ENCODE measurements at regions not wholly inside any gene's neighbourhood (a gene's known extent, or its start where the extent isn't known, plus 50 kb on each side); places are given as distances from the start of the nearest gene placed in this dataset.

DNA sequence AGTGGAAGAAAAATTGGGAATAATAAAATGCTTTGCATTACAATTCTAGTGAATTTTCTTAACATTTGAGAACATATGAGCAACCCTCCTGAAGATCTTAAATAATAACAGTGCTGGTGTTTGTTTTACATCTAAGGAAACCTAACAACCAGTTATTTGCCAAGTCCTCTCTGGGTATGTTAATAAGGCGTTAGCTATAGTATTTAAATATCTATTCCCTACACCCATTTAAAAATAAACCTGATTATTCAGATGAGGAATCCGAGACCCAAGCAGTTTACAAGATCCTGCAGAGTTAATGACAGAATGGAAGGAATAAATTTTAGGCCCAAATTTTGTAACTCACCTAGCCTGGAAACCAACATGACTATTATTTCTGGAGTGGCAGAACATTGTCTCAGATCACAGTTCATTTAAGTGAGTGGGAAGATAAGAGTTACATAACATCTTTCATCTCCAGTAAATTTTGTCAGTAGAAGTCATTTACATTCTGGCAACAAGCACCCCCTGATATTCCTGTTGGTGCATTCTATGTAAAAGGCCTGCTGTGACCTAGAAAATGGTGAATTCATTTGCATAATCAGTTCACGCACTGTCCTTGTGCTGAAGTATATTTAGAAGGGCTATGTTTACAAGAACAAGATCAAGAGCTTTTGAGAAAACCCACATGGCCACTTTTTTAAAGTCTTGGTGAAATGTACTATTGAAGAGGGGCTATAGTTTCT lies 148.2 kb downstream of the COX7C start:
- no peak overlapping the region for H3K27ac ChIP-seq
- DNase-seq (ENCODE audit: low read depth, low spot score) = no peak

DNA sequence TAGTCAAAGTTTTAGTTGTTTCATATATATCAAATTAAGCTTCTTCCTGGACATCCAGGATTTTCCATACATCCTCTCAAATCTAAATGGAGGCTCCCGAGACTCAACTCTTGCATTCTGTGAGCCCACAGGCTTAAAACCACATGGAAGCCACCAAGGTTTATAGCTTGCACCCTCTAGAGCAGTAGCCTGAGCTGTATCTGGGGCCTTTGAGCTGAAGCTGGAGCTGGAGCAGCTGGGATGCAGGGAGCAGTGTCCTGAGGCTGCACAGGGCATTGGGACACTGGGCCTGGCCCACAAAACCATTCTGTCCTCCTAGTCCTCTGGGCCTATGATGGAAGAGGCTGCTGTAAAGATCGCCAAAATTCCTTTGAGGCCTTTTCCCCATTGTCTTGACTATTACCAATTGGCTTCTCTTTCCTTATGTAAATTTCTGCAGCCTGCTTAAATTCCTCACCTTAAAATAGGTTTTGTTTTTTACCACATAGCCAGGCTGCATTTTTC lies 151.0 kb downstream of the COX7C start:
- DNase-seq (ENCODE audit: low read depth, low spot score) = no peak

DNA sequence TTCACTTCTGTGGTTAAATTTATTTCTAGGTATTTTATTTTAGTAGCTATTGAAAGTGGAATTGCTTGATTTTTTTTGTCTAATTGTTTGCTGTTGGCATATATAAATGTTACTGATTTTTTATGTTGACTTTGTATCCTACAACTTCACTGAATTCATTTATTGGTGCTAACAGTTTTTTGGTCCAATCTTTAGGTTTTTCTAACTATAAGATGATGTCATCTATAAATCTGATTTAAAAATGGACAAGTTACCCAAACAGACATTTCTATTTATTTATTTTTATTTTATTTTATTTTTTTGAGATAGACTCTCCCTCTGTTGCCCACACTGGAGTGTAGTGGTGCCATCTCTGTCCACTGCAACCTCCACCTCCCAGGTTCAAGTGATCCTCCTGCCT lies 162.3 kb downstream of the COX7C start:
- no peak for DNase-seq (ENCODE audit: low read depth, low spot score)
- no peak overlapping the region for H3K27ac ChIP-seq

More for the DNA sequence above, 151.0 kb downstream of the COX7C start:
- H3K27ac ChIP-seq = no peak overlapping the region

DNA sequence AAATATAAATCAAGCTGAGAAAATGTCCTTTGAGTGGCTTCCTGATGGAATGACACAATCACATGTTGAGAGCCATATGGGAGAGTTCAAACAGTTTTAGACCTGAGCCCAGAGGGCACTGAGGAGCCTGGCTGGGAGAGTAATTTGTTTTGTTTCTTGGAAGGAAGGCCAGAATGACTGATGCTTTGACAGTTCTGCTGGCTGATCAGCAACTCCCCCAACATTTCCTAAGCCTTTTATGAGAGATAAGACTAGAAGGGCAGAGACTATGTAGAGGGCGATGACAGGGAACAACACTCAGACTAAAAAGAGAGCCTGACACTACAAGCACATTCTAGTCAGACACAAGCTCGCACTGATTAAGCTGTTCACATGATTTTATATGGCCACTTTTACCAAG lies 169.2 kb downstream of the COX7C start:
- no peak overlapping the region for H3K27ac ChIP-seq
- DNase-seq (ENCODE audit: low read depth, low spot score) = no peak

DNA sequence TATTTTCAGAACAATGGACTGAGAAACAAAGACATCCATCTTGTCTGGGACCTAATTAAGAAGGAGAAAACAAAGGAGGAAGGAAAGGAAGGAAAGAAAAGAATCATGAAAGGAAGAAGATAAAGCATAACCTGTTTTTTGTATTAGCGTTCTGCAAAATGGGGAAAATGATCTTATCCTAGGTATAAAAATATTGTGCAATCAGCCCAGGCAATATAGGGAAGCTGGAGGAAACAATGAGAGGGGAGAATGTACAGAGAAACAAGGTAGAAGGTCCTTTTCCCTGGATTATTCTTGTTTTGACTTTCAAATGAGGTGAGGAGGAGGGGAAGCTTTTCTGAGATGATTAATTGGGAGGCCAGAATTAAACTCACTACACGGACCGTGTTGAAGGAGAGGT lies 177.9 kb downstream of the COX7C start:
- H3K27ac ChIP-seq = no peak overlapping the region
- no peak for DNase-seq (ENCODE audit: low read depth, low spot score)

DNA sequence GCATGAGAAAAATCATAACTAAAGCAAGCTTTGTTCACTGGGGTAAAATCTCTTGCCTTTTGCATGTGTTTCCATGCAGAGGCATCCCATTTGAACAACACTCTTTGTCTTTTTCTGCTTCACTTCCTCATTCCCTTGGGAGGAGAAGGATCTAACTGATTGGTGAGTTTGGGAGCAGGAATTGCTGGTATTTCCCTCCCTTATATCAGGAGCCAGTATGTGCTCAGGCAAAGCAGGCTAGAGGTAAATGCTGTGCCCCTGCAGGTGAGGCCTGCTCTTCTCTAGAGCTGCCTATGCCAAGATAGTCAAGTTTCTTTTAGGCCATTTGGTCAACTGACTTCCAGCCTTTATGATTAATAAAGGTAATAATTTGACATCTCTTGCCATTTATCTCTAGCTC lies 179.9 kb downstream of the COX7C start:
- no peak overlapping the region for H3K27ac ChIP-seq
- no peak for DNase-seq (ENCODE audit: low read depth, low spot score)

DNA sequence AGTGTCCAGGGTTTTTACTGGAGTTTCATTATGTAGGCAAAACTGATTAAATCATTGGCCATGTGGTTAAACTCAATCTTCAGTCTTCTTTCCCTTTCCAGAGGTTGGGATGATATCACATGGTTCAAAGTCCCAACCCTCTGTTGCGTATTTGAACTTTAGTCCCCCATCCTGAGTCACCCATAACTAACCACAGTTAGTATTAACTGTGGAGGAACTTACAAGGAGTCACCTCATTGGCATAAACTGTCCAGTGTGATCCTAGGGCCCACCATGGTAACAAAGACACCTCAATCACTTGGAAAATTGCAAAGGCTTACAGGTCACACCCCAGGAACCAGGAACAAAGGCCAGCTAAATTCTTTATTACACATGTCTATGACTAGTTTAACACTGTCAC lies 188.5 kb downstream of the COX7C start:
- no peak overlapping the region for H3K27ac ChIP-seq
- no peak for DNase-seq (ENCODE audit: low read depth, low spot score)

DNA sequence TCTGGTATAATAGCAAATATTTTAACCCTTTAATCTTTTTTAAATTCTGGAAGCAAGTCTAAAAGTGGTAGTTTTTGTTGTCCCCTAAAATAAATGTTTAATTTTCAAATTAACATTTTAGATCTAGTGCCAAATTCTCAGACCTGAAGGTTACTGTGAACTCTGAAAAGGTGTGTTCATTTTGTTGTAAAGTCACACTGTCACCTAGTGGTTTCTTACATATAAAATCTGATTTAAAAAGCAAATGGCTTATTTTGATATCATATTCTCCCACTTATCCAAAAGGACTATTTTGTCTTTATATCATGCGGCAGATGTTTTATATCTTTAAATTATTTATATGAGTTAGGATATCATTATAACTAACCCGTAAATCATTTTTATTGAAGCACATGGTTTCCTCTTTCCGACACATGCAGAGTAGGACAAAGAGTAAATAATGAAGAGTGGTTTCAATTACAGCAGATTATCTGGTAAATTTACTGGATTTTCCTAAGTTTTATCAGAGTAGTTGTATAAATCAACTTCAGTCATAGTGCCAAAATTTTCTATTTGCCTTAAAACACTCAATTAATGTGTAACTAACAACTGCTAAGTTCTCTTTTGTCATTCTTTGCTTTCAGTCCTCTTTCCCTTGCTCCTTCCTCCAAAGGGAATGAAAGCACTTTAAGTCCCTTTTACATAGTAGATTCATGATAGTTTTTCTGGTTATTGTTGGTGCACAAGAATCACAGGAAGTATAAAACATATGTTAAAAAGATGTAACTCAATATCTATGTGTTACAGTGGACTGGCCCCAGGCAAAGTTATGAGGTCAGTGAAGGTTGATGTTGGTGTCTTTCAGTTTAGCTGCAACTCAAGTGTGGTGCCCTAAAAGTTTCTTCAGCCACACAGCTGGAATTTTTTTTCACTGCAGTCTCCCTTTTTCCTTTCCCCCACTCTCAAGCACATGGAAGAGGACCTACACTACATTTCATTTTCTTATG lies 189.6 kb downstream of the COX7C start:
- no peak for DNase-seq (ENCODE audit: low read depth, low spot score)
- no peak overlapping the region for H3K27ac ChIP-seq

DNA sequence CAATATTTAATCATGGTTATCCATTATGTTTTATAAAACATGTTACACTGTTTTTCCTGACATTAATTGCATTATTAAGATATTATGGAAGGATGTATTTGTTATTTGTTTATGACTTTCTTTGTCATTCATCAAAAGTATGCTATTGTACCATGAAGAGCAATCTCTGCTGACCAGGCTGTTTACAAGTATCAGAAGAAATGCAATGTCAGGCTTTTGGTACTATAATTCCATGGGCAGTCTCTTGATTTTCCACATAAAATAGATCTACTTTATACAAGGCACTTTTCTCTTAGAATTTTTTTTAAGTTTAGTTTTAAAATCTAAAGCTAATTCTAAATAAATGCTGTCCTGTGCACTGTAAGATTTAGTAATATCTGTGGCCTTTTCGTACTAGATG lies 196.6 kb downstream of the COX7C start:
- H3K27ac ChIP-seq = no peak overlapping the region
- no peak for DNase-seq (ENCODE audit: low read depth, low spot score)

DNA sequence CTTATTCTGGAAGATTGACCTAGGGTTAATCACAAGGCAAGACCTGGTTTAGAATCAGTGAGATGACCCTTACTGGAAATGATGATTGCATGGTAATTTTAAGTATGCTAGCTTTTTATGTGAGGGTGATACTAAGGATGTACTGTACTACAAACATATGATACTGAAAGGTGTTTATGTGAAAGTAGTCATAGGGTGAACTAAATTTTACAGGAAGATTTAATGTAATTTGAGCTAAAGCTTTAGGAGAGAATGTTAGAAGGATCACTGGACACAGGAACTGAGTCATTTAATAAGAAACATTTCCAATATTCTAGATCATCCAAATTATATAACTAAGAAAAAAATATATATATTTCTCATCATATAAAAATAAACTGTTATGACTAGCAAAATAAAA lies 197.2 kb downstream of the COX7C start:
- no peak for DNase-seq (ENCODE audit: low read depth, low spot score)
- H3K27ac ChIP-seq = no peak overlapping the region

DNA sequence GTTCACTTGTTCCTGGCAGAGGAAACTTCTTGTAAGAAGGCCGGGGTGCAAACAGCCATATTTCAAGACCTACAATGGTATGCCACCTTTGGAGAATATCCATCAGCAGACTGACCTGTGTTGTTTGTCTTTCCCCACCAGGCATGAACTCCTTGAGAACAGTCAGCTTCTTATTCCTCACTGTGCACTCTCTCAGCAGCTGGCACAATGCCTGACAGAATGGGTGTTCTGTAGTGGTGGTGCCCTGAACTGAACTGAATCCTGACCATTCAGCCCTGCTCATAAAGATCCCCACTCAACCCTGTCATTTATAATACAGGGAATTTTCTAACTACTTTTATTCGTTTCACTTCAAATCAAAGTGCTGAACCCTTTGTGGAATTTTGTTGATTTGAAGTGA lies 206.9 kb downstream of the COX7C start:
- no peak for DNase-seq (ENCODE audit: low read depth, low spot score)

DNA sequence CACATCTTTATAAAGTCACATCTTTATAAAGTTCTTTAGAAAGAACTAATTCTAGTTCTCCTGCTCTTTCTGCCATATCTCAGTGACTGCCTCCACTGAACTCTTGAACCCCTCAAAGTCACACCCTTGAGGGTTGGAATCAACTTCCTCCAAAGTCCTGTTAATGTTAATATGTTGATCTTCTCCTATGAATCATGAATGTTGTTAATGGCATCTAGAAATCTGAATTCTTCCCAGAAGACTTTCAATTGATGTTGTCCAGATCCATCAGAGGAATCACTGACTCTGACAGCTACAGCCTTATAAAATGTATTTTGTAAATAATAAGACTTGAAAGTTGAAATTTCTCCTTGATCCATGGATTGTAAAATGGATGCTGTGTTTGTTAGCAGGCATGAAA lies 213.4 kb downstream of the COX7C start:
- no peak overlapping the region for H3K27ac ChIP-seq

More for the DNA sequence above, 206.9 kb downstream of the COX7C start:
- no peak overlapping the region for H3K27ac ChIP-seq

DNA sequence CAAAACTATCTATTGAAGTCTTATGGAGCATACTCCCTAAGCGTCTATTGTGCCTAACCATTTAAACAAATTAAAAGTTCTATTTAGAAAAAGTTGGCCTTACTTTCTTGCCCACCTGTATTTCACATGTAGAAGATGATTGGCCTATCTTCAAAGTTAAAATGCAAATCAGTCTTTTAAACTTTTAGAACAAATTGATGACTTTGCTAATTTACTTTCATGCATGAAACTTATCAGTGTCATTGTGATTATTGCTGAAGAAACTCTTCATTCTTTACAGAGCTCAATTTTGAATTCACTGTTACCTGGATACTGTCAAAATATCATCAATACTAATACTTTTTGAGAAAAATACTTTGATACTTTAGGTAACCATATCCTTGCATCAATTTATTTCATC lies 216.1 kb downstream of the COX7C start:
- no peak for DNase-seq (ENCODE audit: low read depth, low spot score)
- H3K27ac ChIP-seq = no peak overlapping the region

More for the DNA sequence above, 213.4 kb downstream of the COX7C start:
- DNase-seq (ENCODE audit: low read depth, low spot score) = no peak

DNA sequence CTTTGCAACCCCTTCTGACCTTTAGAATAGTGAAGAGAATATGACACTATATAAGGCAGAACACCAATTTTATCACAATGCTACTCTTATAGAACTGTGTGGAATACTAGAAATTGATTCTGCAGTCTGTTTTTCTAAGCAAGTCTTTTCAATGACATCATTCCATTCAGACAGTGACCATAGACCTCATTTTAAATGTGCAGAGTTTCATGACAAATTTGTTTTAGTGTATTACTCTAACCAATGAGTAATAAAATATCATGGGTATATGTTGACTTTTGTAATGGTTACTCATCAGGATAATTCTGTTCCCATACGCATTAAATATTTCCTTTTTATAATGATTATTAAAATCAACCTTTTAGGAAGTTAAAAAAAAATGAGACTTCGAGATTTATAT lies 219.9 kb downstream of the COX7C start:
- H3K27ac ChIP-seq = no peak overlapping the region
- no peak for DNase-seq (ENCODE audit: low read depth, low spot score)

DNA sequence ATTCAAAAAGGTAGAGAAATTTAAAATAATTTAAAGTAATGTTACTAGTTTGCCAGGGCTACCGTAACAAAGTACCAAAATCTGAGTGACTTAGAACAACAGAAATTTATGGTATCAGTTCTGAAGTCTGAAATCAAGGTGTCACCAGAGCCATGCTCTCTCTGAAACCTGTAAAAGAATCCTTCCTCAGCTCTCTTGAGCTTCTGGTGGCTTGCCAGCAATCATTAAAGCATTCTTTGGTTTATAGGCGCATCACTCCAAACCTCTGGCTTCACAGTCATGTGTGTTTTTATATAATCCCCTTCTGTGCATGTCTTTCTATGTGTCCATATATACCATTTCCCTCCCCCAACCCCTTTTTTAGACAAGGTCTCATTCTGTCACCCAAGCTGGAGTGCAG lies 220.3 kb downstream of the COX7C start:
- DNase-seq (ENCODE audit: low read depth, low spot score) = no peak
- no peak overlapping the region for H3K27ac ChIP-seq

DNA sequence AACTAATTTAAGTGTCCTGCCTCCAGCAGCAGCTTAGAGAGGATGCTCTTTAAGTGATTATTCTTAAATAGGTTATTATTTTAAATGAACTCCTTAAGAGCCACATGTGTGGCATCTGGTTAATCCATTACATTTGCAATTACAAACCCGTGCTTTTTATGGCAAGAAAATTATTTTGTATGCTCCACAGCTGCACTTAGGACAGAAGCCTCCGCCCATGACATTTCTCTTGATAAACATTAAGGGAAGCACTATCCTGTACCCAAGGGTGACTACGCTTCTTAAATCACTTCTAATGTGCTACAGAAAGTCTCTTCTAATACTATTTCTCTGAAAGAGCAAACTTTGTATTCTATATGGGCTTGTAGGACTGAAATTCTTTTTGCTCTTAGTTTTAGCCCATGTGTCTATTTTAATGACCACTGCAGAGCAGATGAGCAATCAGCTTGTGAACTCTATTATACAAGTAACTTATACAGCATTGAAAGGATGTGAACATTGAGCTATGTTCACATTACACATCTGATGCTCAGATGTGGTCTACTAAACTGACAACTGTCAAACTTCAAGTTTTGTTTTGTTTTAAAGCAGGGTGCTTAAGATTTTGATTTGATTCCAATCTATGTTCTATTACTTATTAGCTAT lies 223.4 kb downstream of the COX7C start:
- no peak overlapping the region for H3K27ac ChIP-seq
- no peak for DNase-seq (ENCODE audit: low read depth, low spot score)

DNA sequence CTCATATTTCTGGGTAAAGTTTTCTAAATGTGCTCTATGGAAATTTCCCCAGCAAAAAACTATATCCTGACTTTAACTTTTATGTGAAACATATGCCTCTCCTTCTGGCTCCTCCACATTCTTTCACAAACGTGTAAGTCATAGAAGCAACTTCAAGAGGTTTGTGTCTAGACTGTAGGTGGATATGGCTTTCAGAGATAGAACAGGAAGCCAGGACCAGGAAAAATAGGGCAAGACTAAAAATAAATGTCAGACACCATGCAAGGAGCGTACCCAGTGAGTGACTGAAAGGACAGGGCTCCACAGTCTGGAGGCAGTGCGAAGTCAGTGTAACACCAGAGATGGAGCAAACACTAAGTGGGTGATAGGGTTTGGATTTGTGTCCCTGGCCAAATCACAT lies 240.7 kb downstream of the COX7C start:
- H3K27ac ChIP-seq = no peak overlapping the region
- DNase-seq (ENCODE audit: low read depth, low spot score) = no peak

DNA sequence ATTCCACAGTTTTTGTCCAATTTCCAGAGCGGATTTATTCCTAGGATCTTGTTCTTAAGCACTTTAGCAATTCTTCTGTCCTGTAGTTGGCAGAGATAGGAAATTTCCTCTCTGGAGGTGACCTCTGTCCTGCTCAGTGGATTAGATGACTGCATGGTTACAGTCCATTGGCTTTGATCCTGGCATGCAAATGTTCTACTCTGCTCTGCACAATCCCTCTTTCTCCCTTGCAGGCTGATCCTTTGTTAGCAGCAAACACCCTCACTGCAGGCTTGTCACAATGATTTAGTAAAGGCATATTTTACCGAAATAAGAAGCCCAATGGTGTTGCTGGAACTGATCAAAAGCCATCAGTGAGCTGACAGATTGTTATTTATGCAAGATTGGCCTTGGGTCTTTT lies 243.8 kb downstream of the COX7C start:
- H3K27ac ChIP-seq = no peak overlapping the region
- DNase-seq (ENCODE audit: low read depth, low spot score) = no peak

DNA sequence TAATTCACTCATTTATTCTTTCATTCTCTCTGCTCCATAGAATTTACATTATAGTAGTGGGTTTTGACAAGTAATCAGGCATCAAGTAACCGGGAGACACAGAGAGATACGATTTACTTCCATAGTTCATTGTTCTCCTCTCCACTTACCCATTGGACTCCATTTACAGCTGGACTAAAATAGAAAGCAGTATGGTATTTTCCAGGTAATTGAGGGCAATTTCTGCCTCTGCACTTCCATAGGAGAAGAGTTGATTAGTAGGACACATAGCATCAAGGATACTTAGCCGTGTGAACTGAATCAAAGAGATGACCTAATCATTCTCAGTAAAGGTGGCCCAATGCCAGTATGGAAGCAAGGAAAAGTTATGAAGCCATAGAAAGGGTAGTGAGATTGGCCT lies 244.4 kb downstream of the COX7C start:
- no peak overlapping the region for H3K27ac ChIP-seq
- no peak for DNase-seq (ENCODE audit: low read depth, low spot score)

DNA sequence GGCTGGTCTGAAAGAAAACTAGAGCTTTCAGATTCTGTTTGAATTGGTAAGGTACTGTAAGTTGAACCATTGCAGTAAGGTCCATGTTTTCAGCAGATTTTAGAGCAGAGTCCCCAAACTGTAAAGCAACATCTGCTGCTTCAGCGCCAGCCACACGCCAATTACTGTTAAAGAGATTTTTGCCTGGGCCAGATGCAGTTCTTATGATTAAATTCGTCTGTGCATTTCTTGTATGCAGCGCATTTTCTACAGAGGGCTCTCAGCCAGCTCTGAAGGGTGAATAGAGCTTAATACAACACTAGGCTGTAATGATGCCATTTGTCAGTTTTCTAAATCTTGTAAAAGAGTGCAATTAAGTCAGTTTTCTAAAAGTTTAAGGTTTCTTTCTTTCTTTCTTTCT lies 246.3 kb downstream of the COX7C start:
- DNase-seq (ENCODE audit: low read depth, low spot score) = no peak
- no peak overlapping the region for H3K27ac ChIP-seq

DNA sequence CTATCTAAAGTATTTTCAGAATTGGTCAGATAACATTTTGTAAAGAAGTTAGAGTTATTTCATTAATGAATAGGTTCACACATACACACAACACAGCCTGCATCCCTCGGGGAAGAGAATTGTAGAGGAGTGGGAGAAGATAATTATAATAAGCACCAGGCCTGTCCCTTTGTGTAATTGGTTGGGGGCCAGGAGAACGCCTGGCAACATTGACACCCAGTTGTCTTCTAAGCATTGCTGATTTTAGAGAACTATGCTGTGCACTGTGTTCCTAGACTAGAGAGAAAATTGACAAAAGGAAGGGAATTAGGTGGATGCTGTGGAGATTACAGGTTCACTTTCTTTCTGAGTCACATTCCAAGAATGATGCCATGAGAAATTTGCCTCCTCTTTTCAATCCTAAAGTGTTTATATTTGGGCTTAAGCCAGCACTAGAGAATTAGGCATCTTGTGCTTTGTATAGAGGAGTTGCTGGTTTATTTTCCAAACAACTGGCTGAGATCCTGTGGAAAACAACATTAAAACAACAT lies 247.6 kb downstream of the COX7C start:
- no peak for DNase-seq (ENCODE audit: low read depth, low spot score)

More for the DNA sequence above, 247.6 kb downstream of the COX7C start:
- no peak overlapping the region for H3K27ac ChIP-seq
